GM12874 (cell line): ENCODE measurements at regions not wholly inside any gene's neighbourhood (a gene's known extent, or its start where the extent isn't known, plus 50 kb on each side); places are given as distances from the start of the nearest gene placed in this dataset.

Experiments used
- TF ChIP-seq, protein P1 (sequence below): IDR thresholded peaks from 2 replicates; pipeline ENCODE4 v1.5.1; 2011; ENCODE audit warnings: low read depth, mild to moderate bottlenecking, control low read depth, low read length, moderate library complexity; ENCODE audit not compliant: insufficient read depth

DNA sequence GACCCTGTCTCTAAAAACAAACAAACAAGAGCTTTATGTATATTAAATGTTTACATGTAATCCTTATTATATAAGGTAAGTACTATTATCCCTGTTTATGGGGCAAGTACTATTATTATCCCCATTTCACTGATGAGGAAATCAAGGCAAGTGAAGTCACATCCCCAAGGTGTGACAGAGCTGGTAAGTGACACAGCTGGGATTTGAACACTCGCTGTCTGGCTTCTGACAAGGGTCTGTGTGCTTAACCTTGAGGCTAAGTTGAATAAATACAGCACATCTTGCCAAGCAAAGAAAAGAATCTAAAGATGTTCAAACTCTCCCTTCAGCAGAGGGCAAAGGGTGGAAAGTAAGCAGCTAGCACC lies 167.9 kb upstream of the IRF2BP2 start:
- TF ChIP-seq, protein P1, sequence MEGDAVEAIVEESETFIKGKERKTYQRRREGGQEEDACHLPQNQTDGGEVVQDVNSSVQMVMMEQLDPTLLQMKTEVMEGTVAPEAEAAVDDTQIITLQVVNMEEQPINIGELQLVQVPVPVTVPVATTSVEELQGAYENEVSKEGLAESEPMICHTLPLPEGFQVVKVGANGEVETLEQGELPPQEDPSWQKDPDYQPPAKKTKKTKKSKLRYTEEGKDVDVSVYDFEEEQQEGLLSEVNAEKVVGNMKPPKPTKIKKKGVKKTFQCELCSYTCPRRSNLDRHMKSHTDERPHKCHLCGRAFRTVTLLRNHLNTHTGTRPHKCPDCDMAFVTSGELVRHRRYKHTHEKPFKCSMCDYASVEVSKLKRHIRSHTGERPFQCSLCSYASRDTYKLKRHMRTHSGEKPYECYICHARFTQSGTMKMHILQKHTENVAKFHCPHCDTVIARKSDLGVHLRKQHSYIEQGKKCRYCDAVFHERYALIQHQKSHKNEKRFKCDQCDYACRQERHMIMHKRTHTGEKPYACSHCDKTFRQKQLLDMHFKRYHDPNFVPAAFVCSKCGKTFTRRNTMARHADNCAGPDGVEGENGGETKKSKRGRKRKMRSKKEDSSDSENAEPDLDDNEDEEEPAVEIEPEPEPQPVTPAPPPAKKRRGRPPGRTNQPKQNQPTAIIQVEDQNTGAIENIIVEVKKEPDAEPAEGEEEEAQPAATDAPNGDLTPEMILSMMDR, result no peak

DNA sequence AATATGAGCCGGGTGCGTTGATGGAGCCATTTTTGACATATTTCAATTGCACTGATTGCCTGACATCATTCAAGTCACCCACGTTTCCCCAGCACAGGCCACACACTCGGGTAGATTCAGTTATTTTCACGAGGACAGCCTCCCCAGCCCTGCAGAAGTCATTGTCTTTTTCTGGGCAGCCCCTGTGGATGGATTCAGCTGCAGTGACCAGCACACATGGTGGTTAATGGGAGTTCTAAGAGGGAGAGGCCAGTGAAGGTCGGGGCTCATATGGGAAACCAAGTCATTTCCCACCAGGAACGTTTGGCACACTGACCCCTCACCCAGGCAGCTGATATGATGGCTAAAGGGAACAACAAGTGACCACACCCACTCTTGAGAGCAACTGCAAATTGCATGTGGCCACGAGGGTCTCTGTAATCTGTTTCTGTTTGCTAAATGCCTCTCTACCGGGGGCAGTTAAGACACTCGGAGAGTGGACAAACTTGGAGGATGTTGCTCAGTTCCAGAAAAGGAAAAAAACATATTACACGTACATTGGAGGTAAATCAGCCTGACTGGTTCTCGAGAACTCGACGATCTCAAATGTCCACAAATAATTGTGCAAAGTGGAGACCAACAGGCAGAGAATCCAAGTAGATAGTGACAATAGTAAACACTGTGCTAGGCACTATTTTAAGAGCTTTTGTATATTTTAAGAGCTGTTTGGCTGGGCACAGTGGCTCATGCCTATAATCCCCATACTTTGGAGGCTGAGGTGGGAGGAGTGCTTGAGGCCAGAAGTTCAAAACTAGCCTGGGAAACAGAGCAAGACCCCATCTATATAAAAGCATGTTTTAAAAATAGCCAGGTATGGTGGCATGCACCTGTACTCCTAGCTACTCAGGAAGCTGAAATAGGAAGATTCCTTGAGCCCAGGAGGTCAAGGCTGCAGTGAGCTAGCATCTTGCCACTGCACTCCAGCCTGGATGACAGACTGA lies 167.2 kb upstream of the IRF2BP2 start:
- TF ChIP-seq, protein P1, result no peak

DNA sequence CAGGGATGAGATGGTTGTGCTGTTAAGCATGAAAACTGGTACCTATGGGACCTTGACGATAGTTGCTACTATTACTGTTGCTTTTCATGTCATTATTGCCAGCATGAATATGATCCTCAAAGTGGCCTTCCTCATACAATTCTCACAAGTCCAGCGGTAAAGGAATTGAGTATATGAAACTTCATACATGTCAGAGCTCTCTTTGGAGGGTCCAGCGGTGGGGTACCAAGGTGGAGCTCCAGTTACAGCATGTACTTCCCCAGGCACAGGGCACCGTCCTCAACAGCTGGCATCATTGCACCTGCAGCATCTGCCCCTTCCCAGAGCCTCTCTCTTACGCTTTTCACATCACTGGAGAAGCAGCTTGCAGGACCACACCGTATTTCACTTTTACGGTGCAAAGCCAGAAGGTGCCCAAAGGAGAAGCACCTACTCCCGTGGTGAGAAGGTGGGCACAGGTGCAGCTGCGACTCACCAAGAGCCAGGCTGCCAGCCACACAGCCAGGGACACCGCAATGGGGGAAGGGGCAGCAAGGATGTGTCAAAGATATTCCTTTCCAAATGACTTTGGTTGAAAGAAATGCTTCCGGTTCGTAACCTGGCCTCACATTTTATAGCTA lies 166.4 kb upstream of the IRF2BP2 start:
- TF ChIP-seq, protein P1, result no peak

DNA sequence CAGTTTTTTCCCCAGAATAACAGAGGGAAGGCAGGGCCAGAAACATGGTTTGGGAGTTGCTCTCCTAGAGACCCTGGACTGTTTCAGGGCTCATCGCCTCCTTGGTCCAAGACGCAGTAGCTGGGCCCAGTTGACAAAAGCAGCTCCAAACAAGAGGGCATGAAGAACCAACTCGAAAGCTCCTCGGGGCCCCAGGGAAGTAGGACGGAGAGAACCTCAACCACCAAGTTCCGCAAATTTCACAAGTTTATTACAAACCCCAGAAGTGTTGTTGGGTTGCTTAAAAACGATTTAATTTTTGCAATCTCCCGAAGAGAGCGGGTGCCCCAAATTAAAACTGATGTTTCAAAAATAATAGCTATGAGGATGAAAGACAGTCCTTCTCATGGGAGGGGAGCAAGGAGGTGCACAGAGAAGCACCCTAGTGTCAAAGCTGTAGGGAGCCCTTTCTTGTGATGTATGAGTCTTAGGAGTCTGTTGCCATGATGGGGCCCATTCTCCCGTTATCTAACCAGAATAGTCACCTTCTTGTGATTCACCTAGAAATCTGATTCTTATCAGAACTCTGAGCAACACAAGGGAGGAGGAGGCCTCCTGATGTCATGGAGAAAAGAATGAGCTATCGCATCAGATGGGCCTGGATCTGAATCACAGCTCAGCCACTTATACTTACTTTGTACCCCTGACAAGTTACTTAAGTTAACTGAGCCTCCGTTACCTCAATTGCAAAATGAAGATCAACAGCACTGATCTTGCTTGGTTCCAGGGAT lies 165.7 kb upstream of the IRF2BP2 start:
- TF ChIP-seq, protein P1, result no peak

DNA sequence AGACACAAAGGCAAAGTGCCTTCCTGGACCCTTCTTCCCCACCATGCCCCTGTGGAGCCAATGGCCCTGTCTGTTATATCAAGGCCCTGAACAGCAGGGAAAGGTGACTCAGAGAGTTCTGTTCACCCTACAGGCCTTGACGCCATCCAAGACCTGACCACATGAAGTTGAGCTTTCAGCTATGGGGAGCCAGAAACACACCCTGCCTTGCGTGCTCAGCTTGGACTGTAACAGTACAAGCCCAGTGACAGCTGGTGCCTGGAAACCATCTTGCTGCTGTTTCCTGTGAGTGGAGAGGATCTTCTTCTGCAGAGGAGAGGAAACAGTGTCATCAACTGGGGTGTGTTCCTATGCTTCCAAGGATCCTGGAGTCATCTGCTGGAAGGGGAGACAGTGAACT lies 165.0 kb upstream of the IRF2BP2 start:
- TF ChIP-seq, protein P1, result no peak

DNA sequence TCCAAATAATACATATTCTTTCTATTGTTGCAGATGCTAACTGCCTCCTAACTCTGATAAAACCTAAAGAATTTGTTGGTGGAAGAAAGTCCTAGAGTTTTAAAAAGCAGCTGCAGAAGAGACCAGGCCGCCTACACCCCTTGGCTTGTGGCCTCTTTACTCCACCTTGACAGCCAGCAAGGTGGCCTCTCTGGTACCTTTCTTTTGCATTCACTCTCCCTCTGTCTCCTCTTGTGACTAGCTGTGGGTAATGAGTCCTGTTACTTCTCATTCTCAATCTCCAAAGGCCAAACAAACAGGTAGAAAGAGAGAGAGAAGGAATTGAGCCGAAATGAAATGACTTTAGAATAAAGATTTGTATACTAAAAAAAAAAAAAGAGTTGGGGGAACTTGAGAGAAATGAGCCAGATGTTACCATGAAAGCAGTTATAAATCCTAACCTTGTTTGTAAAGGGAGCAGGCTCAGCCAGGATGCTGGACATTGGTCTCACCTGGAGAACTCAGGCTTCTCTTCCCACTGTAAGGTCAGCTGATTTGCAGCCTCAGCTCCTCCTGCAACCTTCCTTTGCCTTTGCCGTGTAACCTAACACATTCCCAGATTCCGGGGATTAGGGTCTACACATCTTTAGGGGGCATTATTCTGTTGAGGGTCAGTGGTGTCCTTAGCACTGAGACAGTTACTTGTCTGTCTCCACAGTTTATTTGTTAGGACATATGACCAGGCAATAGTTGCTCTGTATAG lies 164.1 kb upstream of the IRF2BP2 start:
- TF ChIP-seq, protein P1, result no peak
